ENCODE measurements at regions not wholly inside any gene's neighbourhood (a gene's known extent, or its start where the extent isn't known, plus 50 kb on each side); places are given as distances from the start of the nearest gene placed in this dataset.

DNA sequence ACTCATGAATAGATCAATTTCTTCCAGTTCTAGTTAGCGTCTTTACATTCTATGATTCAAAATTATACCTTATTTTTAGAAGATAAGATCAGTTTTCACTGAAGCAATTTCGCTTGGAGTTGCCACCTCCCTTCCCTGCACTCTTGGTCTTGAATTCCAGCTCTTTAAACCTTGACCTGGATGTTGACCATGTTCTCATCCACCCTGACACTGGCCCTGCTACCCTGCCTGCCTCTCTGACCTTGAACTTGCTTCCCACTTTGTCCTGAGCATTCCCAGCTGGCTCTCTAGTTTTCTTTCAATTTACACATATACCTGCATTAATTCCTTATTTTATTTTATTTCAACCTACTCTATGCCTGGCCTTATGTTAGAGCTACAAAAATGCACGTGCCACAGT is 274.9 kb upstream of the IGFBP3 start:
- TF ChIP-seq, protein P1, sequence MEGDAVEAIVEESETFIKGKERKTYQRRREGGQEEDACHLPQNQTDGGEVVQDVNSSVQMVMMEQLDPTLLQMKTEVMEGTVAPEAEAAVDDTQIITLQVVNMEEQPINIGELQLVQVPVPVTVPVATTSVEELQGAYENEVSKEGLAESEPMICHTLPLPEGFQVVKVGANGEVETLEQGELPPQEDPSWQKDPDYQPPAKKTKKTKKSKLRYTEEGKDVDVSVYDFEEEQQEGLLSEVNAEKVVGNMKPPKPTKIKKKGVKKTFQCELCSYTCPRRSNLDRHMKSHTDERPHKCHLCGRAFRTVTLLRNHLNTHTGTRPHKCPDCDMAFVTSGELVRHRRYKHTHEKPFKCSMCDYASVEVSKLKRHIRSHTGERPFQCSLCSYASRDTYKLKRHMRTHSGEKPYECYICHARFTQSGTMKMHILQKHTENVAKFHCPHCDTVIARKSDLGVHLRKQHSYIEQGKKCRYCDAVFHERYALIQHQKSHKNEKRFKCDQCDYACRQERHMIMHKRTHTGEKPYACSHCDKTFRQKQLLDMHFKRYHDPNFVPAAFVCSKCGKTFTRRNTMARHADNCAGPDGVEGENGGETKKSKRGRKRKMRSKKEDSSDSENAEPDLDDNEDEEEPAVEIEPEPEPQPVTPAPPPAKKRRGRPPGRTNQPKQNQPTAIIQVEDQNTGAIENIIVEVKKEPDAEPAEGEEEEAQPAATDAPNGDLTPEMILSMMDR (IDR thresholded peaks at IDR 0.05): no peak
- TF ChIP-seq POLR2A (IDR thresholded peaks at IDR 0.05): no peak
